LNCAP (cell line): ENCODE measurements at regions not wholly inside any gene's neighbourhood (a gene's known extent, or its start where the extent isn't known, plus 50 kb on each side); places are given as distances from the start of the nearest gene placed in this dataset.

Source experiments
- TF ChIP-seq, protein P1 (sequence below): fragments of 450-650 bp; IDR thresholded peaks from 2 replicates; pipeline ENCODE4 v1.5.1; 2017; ENCODE audit warnings: mild to moderate bottlenecking

DNA sequence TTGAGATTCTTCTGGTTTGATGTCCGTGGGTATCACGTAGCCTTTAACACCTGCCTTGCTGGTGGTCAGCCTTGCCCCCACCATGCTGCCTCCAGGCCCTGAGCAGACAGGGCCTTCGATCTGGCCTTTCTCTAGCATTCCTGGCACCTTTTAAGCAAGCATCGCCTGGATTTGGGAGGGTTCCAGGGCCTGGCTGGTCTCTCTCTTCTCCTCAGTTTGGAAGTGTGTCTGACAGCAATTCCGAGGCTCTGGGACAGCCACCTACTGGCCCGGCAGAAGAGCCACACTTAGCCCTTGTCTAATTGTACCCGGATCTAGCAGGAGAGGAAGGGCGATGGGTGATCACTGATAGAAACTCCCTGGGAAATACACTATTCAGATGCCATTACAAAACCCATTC is 441.3 kb upstream of the MKI67 start:
- TF ChIP-seq, protein P1, sequence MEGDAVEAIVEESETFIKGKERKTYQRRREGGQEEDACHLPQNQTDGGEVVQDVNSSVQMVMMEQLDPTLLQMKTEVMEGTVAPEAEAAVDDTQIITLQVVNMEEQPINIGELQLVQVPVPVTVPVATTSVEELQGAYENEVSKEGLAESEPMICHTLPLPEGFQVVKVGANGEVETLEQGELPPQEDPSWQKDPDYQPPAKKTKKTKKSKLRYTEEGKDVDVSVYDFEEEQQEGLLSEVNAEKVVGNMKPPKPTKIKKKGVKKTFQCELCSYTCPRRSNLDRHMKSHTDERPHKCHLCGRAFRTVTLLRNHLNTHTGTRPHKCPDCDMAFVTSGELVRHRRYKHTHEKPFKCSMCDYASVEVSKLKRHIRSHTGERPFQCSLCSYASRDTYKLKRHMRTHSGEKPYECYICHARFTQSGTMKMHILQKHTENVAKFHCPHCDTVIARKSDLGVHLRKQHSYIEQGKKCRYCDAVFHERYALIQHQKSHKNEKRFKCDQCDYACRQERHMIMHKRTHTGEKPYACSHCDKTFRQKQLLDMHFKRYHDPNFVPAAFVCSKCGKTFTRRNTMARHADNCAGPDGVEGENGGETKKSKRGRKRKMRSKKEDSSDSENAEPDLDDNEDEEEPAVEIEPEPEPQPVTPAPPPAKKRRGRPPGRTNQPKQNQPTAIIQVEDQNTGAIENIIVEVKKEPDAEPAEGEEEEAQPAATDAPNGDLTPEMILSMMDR: peak; percentile 48

GRCh38 chr10:128568041-128568440 is 441.8 kb upstream of the MKI67 start:
- TF ChIP-seq, protein P1: no peak

DNA sequence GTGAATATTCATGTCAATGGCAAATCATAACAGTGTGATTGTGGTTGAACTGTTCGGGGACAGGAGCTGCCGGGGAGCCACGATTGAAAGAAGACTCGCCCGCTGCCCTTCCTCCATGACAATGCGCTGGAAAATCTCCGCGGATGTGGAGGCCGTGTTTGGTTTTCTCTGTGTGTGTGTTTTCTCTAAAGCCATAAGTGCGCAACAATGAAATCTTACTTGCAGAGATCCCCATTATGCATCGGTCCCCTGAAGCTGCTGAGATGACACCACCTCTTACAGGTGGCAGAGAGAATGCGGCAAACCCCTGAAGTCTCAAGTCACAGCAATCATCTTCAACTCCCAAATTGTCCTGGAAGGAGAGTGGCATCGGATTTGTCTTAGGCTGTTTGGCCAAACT is 442.3 kb upstream of the MKI67 start:
- TF ChIP-seq, protein P1: no peak

GRCh38 chr10:128568990-128569945 is 443.0 kb upstream of the MKI67 start:
- TF ChIP-seq, protein P1: no peak

DNA sequence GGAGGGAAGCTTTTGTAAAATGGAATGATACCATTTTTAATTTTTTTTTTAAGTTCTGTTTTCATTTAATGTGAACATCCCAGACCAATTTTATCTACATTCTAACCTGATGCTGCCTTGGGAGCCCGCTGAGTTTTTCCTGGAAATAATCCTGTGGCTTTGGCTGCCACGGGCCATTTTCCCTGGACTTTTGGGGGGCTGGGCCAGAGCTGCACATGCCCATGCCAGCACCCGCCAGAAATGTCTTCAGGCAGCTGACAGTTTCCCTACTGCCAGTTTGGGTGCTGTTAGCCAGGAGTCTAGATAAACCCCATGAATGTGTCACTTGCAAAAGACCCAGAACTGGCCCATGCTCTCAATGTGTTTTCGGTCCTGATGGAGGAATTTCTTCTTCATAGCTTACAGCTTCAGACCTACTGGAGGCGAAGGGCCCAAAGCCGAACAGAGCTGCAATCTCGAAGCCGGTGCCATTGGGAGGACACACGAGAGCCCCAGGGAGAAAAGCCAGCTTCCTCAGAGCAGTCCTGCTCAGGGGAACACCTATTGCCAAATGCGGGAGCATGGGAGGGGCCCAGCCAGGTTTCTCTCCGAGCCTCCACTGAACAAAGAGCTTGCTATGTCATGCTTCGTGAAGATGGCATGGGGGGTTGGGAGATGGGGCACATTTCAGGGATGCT is 444.2 kb upstream of the MKI67 start:
- TF ChIP-seq, protein P1: no peak

DNA sequence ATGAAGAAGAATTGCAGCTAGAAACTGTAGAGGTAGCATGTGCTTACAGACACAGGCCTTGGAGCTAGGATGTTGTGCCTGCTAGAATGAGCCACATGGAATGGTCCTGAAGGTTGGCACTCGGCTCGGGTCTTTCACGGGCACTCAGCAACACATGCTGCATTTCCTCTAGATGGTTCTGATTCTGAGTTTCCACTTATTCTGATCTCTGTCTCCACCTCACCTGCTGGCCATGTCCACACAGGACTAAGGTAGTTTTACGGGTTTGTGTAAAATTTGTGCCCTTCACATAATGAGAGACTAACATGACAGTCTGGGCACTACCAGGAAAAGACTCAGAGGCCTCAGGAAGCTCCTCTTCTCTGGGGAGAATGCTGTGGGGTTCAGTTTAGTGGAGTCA is 444.8 kb upstream of the MKI67 start:
- TF ChIP-seq, protein P1: no peak

DNA sequence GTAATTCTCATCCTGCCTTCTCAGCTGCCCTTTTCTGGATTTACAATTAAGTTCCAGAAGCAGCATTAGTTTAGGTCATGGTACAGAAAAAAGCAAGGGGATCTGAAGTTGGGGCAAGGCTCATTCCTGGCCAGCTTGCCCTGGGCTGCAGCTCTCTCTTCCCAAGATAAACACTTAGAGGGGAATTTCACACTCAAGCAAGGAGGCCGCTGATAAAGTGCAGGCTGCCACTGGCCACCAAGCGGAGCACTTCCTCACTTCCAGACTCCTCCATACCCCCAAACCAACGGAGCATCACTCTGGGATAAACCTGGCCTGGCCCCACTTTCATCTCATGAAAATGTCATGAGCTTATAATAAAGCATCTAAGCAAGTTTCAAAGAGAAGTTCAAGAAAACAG is 445.5 kb upstream of the MKI67 start:
- TF ChIP-seq, protein P1: no peak
